ENCODE measurements at regions not wholly inside any gene's neighbourhood (a gene's known extent, or its start where the extent isn't known, plus 50 kb on each side); places are given as distances from the start of the nearest gene placed in this dataset.

GRCh38 chr2:180319586-180320405 is 312.7 kb upstream of the CWC22 start:
- Histone ChIP-seq H3K4me3 (replicated peaks in 1 of 2; ENCODE audit: low read depth in 1 of 2, low read length in 2 of 2) (no peak overlapping the region), H2AFZ (ENCODE audit: low read depth, low read length, poor library complexity, severe bottlenecking) (no peak overlapping the region), H3K4me1 (ENCODE audit: control insufficient read depth in 1 of 2, insufficient read depth in 2 of 2, low read length in 2 of 2) (no peaks in the 10 kb centered on the region), H3K9me3 (ENCODE audit: control insufficient read depth in 1 of 2, insufficient read depth in 1 of 2, low read depth in 1 of 2, low read length in 2 of 2) (no peaks in the 10 kb centered on the region), H3K9me2 (ENCODE audit: insufficient read depth) (no peaks in the 10 kb centered on the region), H4K20me1 (ENCODE audit: insufficient read depth) (no peaks in the 10 kb centered on the region), H3K9ac (ENCODE audit: low read length) (no peak overlapping the region), H3K27ac (ENCODE audit: low read depth, low read length) (no peak overlapping the region), H3K79me2 (ENCODE audit: insufficient read depth, low read length) (no peaks in the 10 kb centered on the region), H3K27me3 (ENCODE audit: insufficient read depth, low read length) (no peaks in the 10 kb centered on the region), H3K36me3 (ENCODE audit: control insufficient read depth in 1 of 2, insufficient read depth in 2 of 2, low read length in 2 of 2) (no peaks in the 10 kb centered on the region), H3K4me2 (ENCODE audit: low read length) (no peak overlapping the region)
- DNase-seq (ENCODE audit: low read depth, low spot score) (no peak), ATAC-seq (no peak)
- TF ChIP-seq YY1 (IDR thresholded peaks at IDR 0.05; ENCODE audit: extremely low read depth, insufficient replicate concordance, low read depth, low read length) = no peak
- TF ChIP-seq POLR2A (IDR thresholded peaks at IDR 0.05; ENCODE audit: borderline replicate concordance, extremely low read depth, insufficient read depth, insufficient read length) = no peak
- no peak for TF ChIP-seq ZBTB33 (IDR thresholded peaks at IDR 0.05; ENCODE audit: extremely low read depth, insufficient replicate concordance, low read length)
- TF ChIP-seq REST (IDR thresholded peaks at IDR 0.05; ENCODE audit: low read depth) = no peak
- no peak for TF ChIP-seq EGR1 (IDR thresholded peaks at IDR 0.05; ENCODE audit: low read depth)
- ChIA-PET POLR2A (no interaction called here), RAD21 (ENCODE audit: low non-redundant PET in 1 of 2, low total read pairs in 2 of 2, uncharacterized antibody in 2 of 2, unreplicated experiment in 2 of 2) (no interaction called here), CTCF (no interaction called here)
- intact Hi-C loops (cut with micrococcal nuclease) = no loop called here
- no TSS peak for BruUV-seq (replicated peaks)
